ENCODE measurements at regions not wholly inside any gene's neighbourhood (a gene's known extent, or its start where the extent isn't known, plus 50 kb on each side); places are given as distances from the start of the nearest gene placed in this dataset.
"Not testable (repeated sequence)": the region's sequence is repeated elsewhere in the genome, so short reads cannot be mapped to it uniquely, and the experiment has no call there.

- peak; percentile 9 for DNase-seq (ENCODE audit: low spot score)
These were observed 103.9 kb upstream of the SEC14L1 start for GRCh38 chr17:77036841-77037381.

- DNase-seq (ENCODE audit: low spot score) = no peak
These were observed 102.8 kb upstream of the SEC14L1 start for GRCh38 chr17:77037943-77038342.

- DNase-seq (ENCODE audit: low spot score) = no peak
These were observed 101.7 kb upstream of the SEC14L1 start for GRCh38 chr17:77038884-77039555.

GRCh38 chr17:77042476-77043231 lies 98.1 kb upstream of the SEC14L1 start:
- no peak for DNase-seq (ENCODE audit: low spot score)

- no peak for DNase-seq (ENCODE audit: low spot score)
These were observed 95.2 kb upstream of the SEC14L1 start for GRCh38 chr17:77045441-77046041.

GRCh38 chr17:77049440-77049839 lies 91.3 kb upstream of the SEC14L1 start:
- peak; percentile 3 for DNase-seq (ENCODE audit: low spot score)

GRCh38 chr17:77050901-77051300 lies 89.9 kb upstream of the SEC14L1 start:
- DNase-seq (ENCODE audit: low spot score) = not testable (repeated sequence)

GRCh38 chr17:77054936-77055335 lies 85.8 kb upstream of the SEC14L1 start:
- DNase-seq (ENCODE audit: low spot score) = no peak

- DNase-seq (ENCODE audit: low spot score) = no peak
These were observed 85.3 kb upstream of the SEC14L1 start for GRCh38 chr17:77055453-77055852.

GRCh38 chr17:77058016-77058415 lies 82.8 kb upstream of the SEC14L1 start:
- no peak for DNase-seq (ENCODE audit: low spot score)

- DNase-seq (ENCODE audit: low spot score) = no peak
These were observed 79.1 kb upstream of the SEC14L1 start for GRCh38 chr17:77061669-77062068.

- DNase-seq (ENCODE audit: low spot score) = no peak
These were observed 76.2 kb upstream of the SEC14L1 start for GRCh38 chr17:77064598-77064997.

GRCh38 chr17:77066165-77066564 lies 74.6 kb upstream of the SEC14L1 start:
- no peak for DNase-seq (ENCODE audit: low spot score)

- peak; percentile 60 for DNase-seq (ENCODE audit: low spot score)
These were observed 73.9 kb upstream of the SEC14L1 start for GRCh38 chr17:77066726-77067409.

GRCh38 chr17:77068915-77069314 lies 71.9 kb upstream of the SEC14L1 start:
- no peak for DNase-seq (ENCODE audit: low spot score)

- no peak for DNase-seq (ENCODE audit: low spot score)
These were observed 69.9 kb upstream of the SEC14L1 start for GRCh38 chr17:77070888-77071279.

GRCh38 chr17:77071925-77072490 lies 68.8 kb upstream of the SEC14L1 start:
- no peak for DNase-seq (ENCODE audit: low spot score)

GRCh38 chr17:77072670-77073069 lies 68.1 kb upstream of the SEC14L1 start:
- no peak for DNase-seq (ENCODE audit: low spot score)

- DNase-seq (ENCODE audit: low spot score) = no peak
These were observed 66.1 kb upstream of the SEC14L1 start for GRCh38 chr17:77074681-77075080.

GRCh38 chr17:77076124-77076830 lies 64.5 kb upstream of the SEC14L1 start:
- no peak for DNase-seq (ENCODE audit: low spot score)

GRCh38 chr17:77083531-77083930 lies 57.2 kb upstream of the SEC14L1 start:
- no peak for DNase-seq (ENCODE audit: low spot score)

All from HT-29 (cell line).